ENCODE measurements at regions not wholly inside any gene's neighbourhood (a gene's known extent, or its start where the extent isn't known, plus 50 kb on each side); places are given as distances from the start of the nearest gene placed in this dataset.

DNA sequence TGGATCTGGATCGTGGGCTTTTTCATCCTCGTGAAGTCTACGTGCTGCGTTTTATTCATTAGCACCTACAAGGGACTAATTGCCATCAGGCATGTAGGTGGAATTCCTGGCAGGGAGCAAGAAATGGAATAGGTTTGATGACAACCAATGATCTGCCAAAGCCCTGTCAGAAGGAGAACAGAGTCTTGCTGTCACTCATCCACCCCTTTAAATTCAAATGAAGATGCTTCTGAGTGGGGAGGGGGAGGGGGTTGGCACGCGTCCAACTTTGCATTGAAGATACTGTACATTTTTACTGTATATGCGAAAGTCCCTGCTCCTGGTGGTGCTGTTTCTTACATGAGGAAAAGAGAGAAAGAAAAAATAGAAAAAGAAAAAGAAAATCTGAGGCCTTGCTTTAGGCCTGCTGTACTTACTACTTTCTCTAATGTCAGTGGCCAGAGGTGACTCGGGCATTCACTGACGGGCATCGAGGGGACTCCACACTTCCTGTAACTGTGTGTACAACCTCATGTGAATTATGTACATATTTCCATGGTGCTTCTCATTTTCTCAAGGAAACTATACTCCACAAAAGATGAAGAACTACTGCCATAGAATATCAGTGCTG, 569.1 kb downstream of the INHBA start:
- Histone ChIP-seq H3K4me2 (no peak overlapping the region), H3K79me2 (replicated peaks; ENCODE audit: insufficient read depth) (no peaks in the 10 kb centered on the region), H3K36me3 (ENCODE audit: insufficient read depth) (no peaks in the 10 kb centered on the region), H3K27ac (ENCODE audit: low read depth) (no peak overlapping the region), H4K20me1 (replicated peaks; ENCODE audit: insufficient read depth) (no peaks in the 10 kb centered on the region), H3K27me3 (ENCODE audit: insufficient read depth) (no peaks in the 10 kb centered on the region), H3K4me1 (ENCODE audit: insufficient read depth) (peaks cover 5% of the 10 kb centered on the region; the same call in 1 of the 2 replicates), H3K4me3 (no peak overlapping the region), H2AFZ (no peak overlapping the region), H3F3A (replicated peaks; ENCODE audit: low read depth) (no peaks in the 10 kb centered on the region), H3K9me2 (ENCODE audit: insufficient read depth) (no peaks in the 10 kb centered on the region; the same call in 1 of the 2 replicates)
- DNase-seq (ENCODE audit: low spot score) = no peak
- Mint-ChIP-seq H3K27ac (no peak overlapping the region), H3K9me3 (peaks cover 3% of the 10 kb centered on the region; the same call in 1 of the 3 replicates), H3K4me1 (peaks cover 13% of the 10 kb centered on the region), H3K36me3 (ENCODE audit: low read depth) (0 out of 3 replicates have a peak, but pooled peaks cover 2% of the 10 kb centered on the region), H3K27me3 (ENCODE audit: insufficient read depth, low read depth, poor library complexity) (no peaks in the 10 kb centered on the region), H3K4me3 (no peak overlapping the region)
- ATAC-seq = no peak
- no peak for TF ChIP-seq POLR2AphosphoS5 (IDR thresholded peaks at IDR 0.05; ENCODE audit: low read depth)
- TF ChIP-seq EZH2phosphoT487 (IDR thresholded peaks at IDR 0.05; ENCODE audit: unreplicated experiment) = no peak
- no peak for TF ChIP-seq CREB1 (CRISPR knock-in tag; IDR thresholded peaks at IDR 0.05; ENCODE audit: low read depth)
- no peak for TF ChIP-seq ZNF114 (CRISPR knock-in tag; IDR thresholded peaks at IDR 0.05)
- no peak for TF ChIP-seq JUNB (IDR thresholded peaks at IDR 0.05; ENCODE audit: unreplicated experiment)
- no peak for TF ChIP-seq NANOG (IDR thresholded peaks at IDR 0.05; ENCODE audit: borderline replicate concordance)
- TF ChIP-seq, protein P1, sequence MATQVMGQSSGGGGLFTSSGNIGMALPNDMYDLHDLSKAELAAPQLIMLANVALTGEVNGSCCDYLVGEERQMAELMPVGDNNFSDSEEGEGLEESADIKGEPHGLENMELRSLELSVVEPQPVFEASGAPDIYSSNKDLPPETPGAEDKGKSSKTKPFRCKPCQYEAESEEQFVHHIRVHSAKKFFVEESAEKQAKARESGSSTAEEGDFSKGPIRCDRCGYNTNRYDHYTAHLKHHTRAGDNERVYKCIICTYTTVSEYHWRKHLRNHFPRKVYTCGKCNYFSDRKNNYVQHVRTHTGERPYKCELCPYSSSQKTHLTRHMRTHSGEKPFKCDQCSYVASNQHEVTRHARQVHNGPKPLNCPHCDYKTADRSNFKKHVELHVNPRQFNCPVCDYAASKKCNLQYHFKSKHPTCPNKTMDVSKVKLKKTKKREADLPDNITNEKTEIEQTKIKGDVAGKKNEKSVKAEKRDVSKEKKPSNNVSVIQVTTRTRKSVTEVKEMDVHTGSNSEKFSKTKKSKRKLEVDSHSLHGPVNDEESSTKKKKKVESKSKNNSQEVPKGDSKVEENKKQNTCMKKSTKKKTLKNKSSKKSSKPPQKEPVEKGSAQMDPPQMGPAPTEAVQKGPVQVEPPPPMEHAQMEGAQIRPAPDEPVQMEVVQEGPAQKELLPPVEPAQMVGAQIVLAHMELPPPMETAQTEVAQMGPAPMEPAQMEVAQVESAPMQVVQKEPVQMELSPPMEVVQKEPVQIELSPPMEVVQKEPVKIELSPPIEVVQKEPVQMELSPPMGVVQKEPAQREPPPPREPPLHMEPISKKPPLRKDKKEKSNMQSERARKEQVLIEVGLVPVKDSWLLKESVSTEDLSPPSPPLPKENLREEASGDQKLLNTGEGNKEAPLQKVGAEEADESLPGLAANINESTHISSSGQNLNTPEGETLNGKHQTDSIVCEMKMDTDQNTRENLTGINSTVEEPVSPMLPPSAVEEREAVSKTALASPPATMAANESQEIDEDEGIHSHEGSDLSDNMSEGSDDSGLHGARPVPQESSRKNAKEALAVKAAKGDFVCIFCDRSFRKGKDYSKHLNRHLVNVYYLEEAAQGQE (IDR thresholded peaks at IDR 0.05; ENCODE audit: unreplicated experiment) = no peak
- TF ChIP-seq, protein P2, sequence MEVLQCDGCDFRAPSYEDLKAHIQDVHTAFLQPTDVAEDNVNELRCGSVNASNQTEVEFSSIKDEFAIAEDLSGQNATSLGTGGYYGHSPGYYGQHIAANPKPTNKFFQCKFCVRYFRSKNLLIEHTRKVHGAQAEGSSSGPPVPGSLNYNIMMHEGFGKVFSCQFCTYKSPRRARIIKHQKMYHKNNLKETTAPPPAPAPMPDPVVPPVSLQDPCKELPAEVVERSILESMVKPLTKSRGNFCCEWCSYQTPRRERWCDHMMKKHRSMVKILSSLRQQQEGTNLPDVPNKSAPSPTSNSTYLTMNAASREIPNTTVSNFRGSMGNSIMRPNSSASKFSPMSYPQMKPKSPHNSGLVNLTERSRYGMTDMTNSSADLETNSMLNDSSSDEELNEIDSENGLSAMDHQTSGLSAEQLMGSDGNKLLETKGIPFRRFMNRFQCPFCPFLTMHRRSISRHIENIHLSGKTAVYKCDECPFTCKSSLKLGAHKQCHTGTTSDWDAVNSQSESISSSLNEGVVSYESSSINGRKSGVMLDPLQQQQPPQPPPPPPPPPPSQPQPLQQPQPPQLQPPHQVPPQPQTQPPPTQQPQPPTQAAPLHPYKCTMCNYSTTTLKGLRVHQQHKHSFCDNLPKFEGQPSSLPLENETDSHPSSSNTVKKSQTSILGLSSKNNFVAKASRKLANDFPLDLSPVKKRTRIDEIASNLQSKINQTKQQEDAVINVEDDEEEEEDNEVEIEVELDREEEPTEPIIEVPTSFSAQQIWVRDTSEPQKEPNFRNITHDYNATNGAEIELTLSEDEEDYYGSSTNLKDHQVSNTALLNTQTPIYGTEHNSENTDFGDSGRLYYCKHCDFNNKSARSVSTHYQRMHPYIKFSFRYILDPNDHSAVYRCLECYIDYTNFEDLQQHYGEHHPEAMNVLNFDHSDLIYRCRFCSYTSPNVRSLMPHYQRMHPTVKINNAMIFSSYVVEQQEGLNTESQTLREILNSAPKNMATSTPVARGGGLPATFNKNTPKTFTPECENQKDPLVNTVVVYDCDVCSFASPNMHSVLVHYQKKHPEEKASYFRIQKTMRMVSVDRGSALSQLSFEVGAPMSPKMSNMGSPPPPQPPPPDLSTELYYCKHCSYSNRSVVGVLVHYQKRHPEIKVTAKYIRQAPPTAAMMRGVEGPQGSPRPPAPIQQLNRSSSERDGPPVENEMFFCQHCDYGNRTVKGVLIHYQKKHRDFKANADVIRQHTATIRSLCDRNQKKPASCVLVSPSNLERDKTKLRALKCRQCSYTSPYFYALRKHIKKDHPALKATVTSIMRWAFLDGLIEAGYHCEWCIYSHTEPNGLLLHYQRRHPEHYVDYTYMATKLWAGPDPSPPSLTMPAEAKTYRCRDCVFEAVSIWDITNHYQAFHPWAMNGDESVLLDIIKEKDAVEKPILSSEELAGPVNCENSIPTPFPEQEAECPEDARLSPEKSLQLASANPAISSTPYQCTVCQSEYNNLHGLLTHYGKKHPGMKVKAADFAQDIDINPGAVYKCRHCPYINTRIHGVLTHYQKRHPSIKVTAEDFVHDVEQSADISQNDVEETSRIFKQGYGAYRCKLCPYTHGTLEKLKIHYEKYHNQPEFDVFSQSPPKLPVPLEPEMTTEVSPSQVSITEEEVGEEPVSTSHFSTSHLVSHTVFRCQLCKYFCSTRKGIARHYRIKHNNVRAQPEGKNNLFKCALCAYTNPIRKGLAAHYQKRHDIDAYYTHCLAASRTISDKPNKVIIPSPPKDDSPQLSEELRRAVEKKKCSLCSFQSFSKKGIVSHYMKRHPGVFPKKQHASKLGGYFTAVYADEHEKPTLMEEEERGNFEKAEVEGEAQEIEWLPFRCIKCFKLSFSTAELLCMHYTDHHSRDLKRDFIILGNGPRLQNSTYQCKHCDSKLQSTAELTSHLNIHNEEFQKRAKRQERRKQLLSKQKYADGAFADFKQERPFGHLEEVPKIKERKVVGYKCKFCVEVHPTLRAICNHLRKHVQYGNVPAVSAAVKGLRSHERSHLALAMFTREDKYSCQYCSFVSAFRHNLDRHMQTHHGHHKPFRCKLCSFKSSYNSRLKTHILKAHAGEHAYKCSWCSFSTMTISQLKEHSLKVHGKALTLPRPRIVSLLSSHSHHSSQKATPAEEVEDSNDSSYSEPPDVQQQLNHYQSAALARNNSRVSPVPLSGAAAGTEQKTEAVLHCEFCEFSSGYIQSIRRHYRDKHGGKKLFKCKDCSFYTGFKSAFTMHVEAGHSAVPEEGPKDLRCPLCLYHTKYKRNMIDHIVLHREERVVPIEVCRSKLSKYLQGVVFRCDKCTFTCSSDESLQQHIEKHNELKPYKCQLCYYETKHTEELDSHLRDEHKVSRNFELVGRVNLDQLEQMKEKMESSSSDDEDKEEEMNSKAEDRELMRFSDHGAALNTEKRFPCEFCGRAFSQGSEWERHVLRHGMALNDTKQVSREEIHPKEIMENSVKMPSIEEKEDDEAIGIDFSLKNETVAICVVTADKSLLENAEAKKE (CRISPR knock-in tag; IDR thresholded peaks at IDR 0.05) = no peak
- no peak for TF ChIP-seq STAT1 (IDR thresholded peaks at IDR 0.05; ENCODE audit: unreplicated experiment)
- TF ChIP-seq, protein P3, sequence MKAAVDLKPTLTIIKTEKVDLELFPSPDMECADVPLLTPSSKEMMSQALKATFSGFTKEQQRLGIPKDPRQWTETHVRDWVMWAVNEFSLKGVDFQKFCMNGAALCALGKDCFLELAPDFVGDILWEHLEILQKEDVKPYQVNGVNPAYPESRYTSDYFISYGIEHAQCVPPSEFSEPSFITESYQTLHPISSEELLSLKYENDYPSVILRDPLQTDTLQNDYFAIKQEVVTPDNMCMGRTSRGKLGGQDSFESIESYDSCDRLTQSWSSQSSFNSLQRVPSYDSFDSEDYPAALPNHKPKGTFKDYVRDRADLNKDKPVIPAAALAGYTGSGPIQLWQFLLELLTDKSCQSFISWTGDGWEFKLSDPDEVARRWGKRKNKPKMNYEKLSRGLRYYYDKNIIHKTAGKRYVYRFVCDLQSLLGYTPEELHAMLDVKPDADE (IDR thresholded peaks at IDR 0.05) = no peak
- TF ChIP-seq, protein P4, sequence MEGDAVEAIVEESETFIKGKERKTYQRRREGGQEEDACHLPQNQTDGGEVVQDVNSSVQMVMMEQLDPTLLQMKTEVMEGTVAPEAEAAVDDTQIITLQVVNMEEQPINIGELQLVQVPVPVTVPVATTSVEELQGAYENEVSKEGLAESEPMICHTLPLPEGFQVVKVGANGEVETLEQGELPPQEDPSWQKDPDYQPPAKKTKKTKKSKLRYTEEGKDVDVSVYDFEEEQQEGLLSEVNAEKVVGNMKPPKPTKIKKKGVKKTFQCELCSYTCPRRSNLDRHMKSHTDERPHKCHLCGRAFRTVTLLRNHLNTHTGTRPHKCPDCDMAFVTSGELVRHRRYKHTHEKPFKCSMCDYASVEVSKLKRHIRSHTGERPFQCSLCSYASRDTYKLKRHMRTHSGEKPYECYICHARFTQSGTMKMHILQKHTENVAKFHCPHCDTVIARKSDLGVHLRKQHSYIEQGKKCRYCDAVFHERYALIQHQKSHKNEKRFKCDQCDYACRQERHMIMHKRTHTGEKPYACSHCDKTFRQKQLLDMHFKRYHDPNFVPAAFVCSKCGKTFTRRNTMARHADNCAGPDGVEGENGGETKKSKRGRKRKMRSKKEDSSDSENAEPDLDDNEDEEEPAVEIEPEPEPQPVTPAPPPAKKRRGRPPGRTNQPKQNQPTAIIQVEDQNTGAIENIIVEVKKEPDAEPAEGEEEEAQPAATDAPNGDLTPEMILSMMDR (conservative IDR thresholded peaks at IDR 0.05; ENCODE audit: low read depth in 2 of 2) = no peak
- TF ChIP-seq ZNF331 (CRISPR knock-in tag; IDR thresholded peaks at IDR 0.05; ENCODE audit: low read depth) = no peak
- no peak for TF ChIP-seq EZH2 (IDR thresholded peaks at IDR 0.05; ENCODE audit: low read depth, unreplicated experiment)

Measured in GM23338 (cell line).